C4-2B (cell line): ENCODE measurements at regions not wholly inside any gene's neighbourhood (a gene's known extent, or its start where the extent isn't known, plus 50 kb on each side); places are given as distances from the start of the nearest gene placed in this dataset.
A peak's percentile ranks its signal among the peaks of the same experiment; 100 is the strongest.

Experiments used
- H3K27ac ChIP-seq: fragments of 450-650 bp; 2 replicates; pipeline ENCODE4 v1.5.1; 2017
- CTCF ChIP-seq: fragments of 450-650 bp; conservative IDR thresholded peaks from 2 replicates; pipeline ENCODE4 v1.5.1; 2017; ENCODE audit warnings: mild to moderate bottlenecking
- ZFX ChIP-seq: fragments of 450-650 bp; IDR thresholded peaks from 2 replicates; pipeline ENCODE4 v1.6.1; 2017

GRCh38 chr2:236661762-236662110 is 92.1 kb downstream of the ACKR3 start:
- TF ChIP-seq CTCF (no peak), ZFX (no peak)
- peak overlapping the region; percentile 62 for H3K27ac ChIP-seq

- TF ChIP-seq CTCF: no peak
- no peak for TF ChIP-seq ZFX
- H3K27ac ChIP-seq: no peak overlapping the region
Measured at GRCh38 chr2:236662231-236663185, 92.9 kb downstream of the ACKR3 start.

GRCh38 chr2:236663287-236664101 is 93.9 kb downstream of the ACKR3 start:
- no peak overlapping the region for H3K27ac ChIP-seq
- TF ChIP-seq ZFX (no peak), CTCF (no peak)

GRCh38 chr2:236664136-236664535 is 94.5 kb downstream of the ACKR3 start:
- TF ChIP-seq ZFX (no peak), CTCF (no peak)
- H3K27ac ChIP-seq: no peak overlapping the region

- H3K27ac ChIP-seq: no peak overlapping the region
Measured at GRCh38 chr2:236665101-236665500, 95.5 kb downstream of the ACKR3 start.

GRCh38 chr2:236665572-236666118 is 96.0 kb downstream of the ACKR3 start:
- TF ChIP-seq ZFX (no peak), CTCF (no peak)

More at GRCh38 chr2:236665101-236665500, 95.5 kb downstream of the ACKR3 start:
- TF ChIP-seq ZFX: no peak
- no peak for TF ChIP-seq CTCF

More at GRCh38 chr2:236665572-236666118, 96.0 kb downstream of the ACKR3 start:
- H3K27ac ChIP-seq: no peak overlapping the region
